HS-5 (cell line): ENCODE measurements at regions not wholly inside any gene's neighbourhood (a gene's known extent, or its start where the extent isn't known, plus 50 kb on each side); places are given as distances from the start of the nearest gene placed in this dataset.

Experiments used
- DNase-seq: peaks from one replicate; pipeline ENCODE4 v3.0.0-alpha.2; 2012; ENCODE audit warnings: low read depth

DNA sequence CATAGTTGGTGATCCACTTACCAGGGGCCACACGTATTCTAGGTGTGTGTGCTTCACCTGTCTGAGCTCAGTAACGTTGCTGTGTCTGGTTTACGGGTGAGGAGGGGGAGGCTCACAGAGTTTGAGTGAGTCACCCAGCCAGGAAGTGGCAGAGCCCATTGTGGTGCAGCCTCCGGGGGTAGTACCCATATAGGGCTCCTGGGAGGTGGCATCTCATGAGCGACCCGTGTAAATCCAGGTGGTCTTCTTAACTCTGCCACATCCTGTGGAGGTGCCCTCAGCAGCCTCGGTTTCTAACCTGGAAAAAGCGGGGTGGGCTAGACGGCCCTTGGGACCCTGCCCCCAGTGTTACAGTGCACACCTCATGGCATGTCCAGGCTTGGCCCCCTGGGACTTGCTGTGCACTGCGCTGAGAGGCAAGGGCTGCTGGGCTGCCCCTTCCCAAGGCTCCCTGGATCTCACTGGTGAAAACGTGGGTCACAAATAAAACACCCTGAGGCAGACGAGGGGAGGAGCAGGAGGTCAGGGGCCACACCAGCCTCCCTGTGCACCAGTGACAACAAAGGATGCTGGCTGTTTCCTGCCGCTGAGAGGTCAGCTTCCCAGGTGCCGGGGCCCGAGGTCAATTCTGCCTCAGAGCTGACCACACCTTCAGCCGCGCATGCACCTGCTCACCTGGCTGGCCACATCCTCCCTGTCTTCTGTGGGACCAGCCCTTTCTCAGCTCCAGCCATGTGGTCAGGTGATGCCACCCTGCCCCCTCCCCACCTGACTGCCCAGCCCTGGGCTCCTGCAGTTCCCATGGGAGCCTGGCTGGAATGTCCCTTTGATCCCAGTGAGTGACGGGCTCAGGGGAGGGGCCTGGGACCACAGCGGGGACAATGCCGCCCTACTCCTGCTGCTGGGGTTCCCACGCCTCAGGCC lies 305.1 kb downstream of the CTTN start:
- DNase-seq: no peak

DNA sequence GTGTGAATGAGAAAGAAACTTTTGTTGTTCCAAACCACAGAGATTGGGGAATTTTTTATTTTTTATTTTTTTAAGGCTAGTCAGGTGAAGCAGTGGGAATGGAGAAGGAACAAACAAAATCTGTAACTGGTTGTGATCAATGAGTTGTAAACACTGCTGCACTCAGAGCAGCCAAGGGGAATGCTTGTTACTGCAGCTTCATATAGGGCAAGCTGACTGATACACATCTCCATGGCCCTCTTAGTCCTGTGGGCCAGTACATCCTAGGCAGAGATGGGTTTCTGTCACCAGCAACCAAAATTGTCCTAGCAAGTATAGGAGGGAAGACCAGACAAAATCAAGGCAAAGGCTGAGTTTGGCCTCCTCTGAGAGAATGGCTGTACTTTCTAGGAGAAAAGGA lies 306.8 kb downstream of the CTTN start:
- no peak for DNase-seq

DNA sequence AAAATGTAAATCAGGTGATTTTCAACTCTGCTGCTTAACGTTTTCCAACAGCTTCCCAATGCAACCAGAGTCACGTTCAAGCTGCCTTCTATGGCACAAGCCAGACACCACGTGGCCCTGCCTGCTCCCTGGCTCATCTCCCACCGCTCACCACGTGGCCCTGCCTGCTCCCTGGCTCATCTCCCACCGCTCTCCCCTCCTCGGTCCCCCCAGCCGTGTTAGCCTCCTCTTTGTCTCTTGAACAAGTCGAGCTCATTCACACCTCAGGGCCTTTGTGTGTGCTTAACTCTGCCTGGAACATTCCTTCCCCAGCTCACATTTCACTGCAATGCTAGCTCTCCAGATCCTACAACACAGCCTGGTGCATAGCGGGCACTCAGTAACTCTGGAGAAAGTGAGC lies 307.6 kb downstream of the CTTN start:
- no peak for DNase-seq

DNA sequence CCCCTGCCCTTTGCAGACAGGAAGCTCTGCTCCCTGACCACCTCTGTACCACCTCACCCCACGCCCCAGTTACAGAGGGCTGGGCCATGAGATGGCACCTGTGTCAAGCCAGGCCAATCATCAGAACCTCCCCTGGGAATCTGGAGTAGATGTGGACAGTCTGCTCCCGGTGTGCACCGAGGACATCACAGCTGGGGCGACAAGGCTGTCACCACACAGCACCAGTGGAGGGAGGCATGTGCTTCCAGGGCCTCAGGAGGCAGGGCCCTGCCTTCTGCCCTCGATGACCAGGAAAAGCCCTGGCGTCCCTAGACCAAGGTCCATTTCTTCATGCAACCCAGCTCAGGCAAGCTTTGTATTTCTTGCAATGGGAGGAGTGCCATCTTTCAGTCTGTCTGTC lies 309.5 kb downstream of the CTTN start:
- no peak for DNase-seq

DNA sequence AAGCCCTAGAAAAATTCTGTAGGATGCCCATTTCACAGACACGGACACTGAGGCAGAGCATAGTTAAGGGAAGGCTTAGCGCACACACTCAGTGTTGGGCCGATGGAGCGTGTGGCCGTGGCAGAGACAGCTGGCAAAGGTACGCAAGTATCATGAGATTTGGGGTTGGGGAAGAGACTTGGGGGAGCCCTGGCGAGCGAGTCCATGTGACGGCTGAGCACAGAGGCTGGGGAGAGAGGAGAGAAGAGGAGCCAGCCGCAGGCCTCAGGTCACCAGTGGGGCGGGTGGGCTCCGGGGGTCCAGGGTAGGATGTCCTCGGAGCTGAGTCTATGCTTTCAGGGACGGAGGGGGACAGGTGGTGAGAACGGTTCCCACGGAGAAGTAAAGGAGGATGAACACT lies 311.3 kb downstream of the CTTN start:
- DNase-seq: no peak

DNA sequence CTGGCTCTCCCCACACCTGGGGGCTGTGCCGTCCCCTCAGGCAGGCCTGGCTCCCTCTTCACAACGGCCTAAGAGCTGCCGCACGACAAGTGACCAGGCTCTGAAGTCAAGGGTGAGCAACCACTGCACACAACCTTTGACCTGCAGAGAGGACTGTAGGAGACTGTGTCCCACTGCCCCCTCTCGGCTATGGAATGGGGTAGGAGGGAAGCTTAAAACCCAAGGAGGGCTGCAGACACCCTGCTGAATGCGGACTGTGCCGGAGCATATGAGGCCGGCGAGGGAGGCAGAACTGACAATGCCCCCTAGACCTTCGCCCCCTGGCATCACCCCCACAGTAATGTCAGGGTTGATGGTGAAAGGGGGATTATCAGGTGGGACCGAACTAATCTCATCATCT lies 311.9 kb downstream of the CTTN start:
- DNase-seq: no peak

DNA sequence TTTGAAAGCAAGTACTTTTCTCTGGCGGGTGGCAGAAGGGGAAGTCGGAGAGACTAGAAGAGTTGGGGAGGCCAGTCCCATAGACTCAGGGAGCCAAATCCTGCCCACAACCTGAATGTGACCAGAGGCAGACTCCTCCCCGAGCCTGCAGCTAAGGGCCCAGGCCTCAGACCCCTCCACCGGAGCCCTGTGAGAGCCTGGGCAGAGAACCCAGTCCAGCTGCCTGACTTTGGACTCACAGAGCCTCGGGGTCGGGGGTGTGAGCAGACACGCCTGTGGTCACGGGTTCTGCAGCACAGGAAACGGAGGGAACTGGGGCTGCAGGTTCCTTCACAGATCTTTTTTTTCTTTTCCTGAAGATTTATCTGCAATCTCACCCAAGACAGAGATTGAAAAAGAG lies 312.3 kb downstream of the CTTN start:
- no peak for DNase-seq

DNA sequence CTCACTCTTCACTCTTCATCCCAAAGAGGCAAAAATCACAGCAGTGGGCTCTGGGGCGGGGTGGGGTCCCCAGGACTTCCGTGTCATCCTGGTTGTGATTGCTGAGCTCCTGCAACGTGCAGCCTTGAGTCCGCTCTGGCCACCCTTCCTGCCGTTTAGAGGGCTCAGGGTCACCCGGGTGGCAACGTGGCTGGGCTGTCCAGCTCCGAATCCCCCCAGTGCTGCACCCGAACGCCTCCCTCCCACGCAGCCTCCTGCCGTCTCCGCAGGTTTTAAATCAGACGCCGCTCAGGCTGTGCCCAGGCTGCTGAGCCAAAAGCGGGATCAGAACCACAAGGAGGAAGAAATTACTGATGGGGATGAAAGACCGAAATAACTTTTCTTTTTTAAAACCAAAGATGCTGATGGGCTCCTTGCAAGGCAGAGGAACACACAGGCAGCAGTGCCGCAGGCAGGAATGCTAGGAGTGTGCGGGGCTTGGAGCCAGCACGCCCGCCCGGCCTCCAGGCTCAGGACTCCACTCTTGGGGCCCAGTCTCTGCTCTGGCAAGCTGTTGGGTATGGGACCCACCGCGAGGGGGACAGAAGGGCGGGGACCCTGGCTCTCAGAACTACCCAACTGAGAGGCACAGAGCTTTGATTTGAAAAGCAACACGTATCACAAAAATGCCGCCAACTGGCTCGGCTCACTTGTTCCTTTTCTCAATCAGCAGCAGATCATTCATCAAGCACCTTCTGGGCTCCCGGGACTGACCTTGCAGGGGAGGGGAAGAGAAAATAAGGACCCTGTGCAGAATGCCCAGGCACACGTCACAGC lies 313.0 kb downstream of the CTTN start:
- no peak for DNase-seq

DNA sequence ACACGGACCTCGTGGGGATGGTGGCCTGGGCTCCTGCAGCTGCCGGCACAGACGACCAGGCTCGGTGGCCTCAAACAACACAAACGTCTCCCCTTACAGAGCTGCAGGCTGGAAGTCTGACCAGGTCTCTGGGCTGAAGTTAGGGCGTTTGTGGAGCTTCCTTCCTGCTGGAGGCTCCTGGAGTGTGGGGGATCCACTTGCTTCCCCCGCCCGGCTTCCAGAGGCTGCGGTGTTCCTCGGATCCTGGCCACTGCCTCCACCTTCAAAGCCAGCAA lies 313.5 kb downstream of the CTTN start:
- DNase-seq: no peak

DNA sequence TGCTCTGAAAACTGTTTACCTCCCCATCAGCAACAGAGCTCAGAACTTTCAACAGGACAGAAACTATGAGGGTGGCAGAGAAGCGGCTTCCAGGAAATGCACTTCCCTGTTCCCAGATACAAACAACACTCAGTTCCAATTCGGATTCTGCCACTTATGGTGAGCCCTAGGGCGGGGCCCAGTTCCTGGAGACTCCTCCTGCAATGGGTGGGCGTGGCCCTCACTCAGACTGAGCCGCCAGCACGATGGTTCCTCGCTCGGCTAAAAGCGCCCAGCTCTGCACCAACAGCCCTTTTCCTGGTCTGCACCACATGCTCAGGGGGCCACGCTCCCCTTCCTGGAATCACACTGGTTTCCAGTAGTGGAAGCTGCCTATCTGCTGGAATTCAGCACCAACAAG lies 314.1 kb downstream of the CTTN start:
- no peak for DNase-seq

DNA sequence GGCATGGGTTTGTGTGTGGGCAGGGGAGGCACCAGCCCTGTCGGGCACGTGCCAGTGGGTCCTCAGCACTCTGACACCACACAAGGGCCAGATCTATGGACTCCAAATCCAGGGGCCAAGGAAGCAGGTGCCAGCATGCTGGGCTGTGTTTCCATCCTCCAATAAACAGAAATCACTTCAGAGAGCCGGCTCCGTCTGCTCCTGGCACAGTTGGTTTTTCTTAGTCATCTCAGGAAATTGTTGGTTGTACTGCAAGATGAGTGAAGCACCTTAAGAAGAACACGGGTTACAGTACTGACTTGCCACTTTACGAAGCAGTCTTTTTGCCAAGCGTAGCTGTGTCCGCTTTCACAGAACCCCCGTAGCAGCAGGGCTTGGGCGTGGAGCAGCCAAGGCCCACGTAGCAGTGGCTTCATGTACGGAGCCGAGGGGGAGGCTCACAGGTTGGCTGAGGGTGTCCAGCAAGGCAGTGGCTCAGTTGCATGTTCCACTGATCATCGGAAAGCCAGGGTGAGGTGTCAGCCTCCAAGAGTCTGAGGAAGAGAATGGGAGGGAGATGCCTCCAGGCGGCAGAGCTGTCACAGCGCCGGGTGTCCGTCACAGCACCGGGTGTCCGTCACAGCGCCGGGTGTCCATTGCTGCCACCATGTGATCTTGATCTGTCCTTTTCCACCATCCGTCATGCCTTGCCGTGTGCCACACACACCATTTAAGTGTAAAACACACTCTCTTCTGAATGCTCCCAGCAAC lies 314.9 kb downstream of the CTTN start:
- no peak for DNase-seq

DNA sequence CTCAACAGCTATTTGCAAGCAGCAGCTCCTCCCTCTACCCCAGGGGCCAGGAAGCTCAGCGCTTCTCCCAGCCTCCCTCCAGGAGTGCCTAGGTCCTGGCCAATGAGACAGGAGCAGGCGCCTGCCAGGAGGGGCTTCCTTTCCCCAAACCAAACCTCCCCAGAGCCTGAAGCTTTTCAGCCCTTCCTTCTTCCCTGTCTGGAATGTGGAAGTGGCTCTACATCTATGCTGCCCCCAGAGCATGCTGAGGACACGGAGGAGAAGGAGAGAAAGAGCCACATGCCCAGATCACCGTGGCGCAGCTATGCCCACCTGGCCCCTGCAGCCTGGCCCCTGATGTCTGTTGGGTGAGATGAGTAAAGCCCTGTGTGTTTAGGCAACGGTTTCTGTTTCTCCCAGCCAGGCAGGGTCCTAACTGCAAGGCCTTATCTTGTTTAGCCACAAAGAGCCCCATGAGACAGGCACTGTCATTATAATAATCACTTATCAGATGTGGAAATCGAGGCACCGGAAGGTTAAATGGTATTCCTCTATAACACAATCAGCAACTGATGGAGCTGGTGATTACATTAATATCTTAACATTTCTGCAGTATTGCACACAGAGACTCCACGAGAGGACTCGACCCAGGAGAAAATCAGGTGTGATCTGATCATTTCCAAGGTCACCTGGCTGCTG lies 315.8 kb downstream of the CTTN start:
- no peak for DNase-seq

DNA sequence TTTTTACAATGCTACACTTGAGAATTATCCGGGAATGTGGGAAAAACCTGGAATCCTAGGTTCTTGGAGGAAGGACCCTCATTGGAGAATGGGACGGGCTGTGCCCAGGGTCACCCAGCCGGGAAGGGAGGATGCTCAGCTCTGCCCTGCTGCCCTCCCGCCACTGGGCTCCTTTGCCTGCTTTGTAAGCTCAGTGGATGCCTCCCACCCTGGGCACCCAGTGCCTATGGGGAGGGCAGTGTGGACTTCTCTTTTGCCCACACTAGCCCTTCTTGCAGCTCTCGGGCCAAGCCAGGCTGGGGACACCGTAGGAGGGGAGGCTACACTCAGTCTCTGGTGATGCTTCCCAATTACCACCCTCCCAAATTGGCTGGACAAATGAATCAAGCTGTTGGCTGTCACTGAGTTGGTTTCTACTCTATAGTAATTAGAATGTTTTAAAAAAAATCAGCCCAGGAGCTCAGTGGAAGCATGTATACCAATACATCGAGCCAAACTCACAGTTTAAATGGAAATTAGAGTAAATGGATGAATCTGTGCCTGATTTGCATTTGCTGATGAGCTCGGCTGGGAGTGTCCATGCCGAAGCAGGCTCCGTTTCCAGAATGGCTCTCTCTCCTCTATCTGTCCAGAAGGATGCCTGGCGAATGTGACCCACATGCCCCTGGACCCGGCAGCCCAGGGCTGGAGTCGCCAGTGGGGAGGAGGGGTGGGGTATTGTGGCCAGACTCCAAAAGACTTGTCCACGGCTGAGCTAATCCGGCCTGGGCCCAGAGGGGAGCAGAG lies 317.0 kb downstream of the CTTN start:
- no peak for DNase-seq

DNA sequence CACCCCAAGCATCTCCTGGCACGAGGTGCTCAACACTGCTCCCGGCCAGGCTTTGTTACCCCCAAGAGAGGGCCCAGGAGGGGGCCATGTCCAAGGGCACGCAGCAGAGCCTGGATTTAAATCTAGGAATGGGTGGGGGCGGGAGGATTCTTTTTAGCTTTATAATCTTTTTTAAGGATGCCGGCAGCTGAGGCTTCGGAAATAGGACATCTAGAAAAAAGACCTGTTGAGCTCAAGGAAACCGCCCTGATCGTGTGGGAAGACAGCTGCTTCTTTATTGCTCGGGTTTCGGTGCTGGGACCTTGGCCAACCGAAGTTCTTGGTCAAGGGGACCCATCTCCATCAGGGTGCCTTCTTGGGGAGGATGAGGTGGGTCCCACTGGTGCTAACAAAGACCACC lies 317.9 kb downstream of the CTTN start:
- no peak for DNase-seq

DNA sequence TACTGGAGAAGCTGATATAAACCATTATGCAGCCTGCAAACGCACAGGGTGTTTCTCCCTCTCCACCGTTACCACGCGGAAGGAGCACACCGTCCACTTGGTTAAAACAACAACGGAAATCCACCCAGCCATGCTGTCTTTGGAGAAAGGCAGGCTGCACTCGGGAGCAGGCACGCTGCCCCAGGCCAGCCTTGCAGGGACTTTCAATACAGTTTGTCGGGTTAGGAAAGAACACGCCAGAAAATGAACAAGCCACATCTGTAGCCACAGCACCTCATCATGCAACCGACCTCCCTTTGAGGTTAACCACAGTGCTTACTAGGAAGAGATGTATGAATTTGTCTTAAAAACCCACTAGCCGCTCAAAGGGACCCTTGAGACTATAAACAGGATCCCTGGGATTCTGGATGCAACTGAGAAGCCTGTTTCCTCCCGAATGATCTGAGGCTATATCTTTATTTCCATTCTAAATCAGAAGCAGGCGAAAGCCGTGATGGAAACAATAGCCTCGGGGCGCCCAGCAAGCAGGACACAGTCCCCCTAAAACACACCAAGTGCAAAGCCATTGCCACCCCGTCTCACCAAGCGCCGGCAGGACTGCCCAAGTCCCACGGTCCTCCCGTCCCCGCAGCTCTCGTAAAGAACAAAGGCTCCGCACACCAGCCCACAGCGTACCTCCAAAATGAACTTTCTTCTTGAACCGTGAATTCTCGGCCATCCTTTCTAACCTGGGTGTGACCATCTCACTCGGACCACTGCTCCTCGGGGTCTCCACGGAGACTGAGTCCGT lies 318.9 kb downstream of the CTTN start:
- DNase-seq: no peak

DNA sequence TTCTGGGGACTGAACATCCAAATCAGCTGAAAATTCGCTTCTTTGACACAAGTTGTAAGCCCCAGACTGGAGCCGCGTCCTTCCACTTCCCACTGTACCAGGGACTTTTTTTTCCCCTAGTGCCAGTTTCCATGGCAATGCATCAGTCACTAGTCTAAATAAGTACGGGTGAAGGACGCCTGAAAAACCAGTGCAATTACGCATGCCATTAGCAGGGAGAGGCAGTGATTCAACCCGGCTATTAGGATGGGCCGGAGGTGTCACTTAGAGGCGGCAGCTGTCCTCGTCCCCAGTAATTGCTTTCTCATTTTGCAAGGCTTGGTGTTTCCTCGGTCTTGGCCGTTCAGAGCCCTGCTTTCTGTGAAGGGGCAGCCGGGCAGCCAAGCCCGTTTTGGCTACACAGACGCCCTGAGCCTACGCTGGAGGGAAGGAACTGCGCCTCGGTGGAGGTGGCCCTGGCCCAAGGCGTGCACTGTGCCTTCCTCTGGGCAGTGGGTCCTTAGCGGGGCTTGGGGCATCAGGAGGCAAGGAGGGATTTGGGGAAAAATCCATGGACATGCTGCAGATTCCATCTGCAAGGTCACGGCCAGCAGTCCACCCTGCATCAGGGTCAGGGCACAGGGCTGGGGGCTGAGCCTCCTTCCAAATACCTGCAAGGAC lies 319.7 kb downstream of the CTTN start:
- DNase-seq: no peak

DNA sequence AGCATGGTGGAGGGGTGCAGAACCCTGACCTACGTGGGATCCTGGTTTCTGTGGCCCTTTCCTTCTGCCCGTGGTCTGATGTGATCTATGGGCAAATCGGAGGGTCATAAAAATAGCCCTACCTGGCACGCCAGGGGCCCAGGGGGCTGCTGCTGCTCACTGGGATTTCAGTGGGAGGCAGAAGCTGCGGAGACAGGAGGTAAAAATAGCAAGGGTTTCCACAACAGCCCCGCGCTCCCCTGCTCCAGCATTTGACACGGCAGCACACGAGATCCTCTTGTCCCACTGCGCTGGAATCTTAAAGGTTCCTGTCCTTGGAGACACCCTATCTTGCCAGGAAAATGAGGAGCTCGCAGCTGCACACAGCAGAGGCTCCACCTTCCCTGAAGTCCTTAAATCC lies 321.2 kb downstream of the CTTN start:
- no peak for DNase-seq

DNA sequence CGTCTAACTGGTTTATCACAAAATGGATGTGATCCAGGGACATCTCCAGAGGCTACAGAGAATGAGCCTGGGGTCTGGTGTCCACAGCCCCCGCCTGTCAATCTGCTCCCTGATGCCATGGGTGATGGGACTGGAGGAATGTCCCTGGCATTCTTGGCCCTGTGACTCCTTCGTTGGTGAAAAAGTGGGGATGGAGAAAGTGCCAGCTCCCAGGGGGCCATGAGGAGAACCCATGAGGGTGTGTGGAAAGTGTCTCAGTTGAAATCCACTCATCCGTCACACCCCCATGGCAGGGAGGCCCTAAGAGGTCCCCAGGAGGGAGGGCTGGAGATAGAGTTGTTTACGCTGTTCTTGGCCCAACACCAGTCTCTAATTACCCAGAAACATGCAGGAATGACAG lies 322.0 kb downstream of the CTTN start:
- no peak for DNase-seq

DNA sequence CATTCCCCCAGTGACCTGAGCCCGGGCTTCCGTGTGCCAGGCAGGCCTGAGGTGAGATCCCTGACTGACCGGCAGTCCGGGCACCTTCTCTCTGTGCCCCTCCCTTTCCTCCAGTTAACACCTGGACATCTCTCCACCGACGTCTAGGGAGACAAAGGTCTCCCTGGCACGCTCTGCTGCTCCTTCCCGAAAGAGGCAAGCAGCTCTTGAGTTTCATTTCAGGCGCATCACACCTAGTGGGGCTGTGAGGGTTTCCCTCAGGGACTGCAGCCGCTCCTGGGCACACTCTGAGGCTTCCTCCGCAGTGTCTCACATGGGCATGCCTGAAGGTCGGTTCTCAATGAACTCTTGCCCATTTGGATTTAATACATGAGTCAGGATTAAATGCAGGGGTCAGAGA lies 322.7 kb downstream of the CTTN start:
- DNase-seq: no peak

DNA sequence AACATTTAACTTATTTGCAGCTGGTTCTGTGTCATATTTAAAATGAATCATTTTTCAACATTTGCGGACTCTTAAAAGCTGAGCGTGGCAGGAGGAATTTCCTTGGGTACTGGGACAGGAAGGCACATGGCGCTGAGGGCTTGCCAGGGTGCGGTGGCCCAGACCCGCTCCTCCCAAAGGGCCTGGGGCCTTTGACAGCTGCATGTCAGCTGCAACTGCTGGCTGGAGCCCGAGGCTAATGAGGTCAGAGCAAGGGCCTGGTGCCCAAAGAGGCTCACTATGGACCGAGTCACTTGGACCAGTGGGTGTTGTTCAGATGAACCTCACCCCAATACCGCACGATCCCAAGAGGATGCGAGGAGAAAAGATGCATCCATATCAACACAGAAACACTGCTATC lies 326.9 kb downstream of the CTTN start:
- DNase-seq: no peak
